ENCODE measurements at regions not wholly inside any gene's neighbourhood (a gene's known extent, or its start where the extent isn't known, plus 50 kb on each side); places are given as distances from the start of the nearest gene placed in this dataset.

DNA sequence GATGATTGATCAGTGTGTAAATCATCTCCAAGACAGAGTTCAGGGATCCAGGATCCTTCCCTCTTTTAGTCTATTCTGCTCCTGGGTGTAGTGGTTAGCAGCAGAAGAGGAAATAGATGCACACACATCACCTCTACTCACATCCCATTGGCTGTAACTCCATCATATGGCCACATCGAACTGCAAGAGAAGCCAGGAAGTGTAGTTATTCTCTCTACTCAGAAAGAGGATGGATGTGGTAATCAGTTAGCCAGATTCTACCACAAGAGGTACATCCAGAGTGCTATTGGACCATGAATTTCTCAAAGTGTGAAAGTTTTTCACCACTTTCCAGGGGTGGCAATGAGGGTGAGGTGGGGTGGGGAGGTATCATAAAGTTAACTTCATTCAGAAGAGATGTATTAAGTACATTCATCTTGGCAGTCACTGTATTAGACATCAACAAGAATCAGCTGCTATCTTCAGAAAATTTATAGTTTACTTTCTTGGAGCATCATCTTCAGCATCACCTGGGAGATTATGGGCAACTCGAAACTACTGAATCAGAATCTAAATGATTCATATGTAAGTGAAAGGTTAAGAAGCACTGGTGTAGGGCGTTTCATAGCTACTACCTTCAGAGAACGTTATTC, 60.6 kb upstream of the GAP43 start:
- no peak for DNase-seq (ENCODE audit: low spot score)
- no peak overlapping the region for H3K27ac ChIP-seq
- TF ChIP-seq, protein P1, sequence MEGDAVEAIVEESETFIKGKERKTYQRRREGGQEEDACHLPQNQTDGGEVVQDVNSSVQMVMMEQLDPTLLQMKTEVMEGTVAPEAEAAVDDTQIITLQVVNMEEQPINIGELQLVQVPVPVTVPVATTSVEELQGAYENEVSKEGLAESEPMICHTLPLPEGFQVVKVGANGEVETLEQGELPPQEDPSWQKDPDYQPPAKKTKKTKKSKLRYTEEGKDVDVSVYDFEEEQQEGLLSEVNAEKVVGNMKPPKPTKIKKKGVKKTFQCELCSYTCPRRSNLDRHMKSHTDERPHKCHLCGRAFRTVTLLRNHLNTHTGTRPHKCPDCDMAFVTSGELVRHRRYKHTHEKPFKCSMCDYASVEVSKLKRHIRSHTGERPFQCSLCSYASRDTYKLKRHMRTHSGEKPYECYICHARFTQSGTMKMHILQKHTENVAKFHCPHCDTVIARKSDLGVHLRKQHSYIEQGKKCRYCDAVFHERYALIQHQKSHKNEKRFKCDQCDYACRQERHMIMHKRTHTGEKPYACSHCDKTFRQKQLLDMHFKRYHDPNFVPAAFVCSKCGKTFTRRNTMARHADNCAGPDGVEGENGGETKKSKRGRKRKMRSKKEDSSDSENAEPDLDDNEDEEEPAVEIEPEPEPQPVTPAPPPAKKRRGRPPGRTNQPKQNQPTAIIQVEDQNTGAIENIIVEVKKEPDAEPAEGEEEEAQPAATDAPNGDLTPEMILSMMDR (conservative IDR thresholded peaks at IDR 0.05; ENCODE audit: low read depth), result no peak
- ChIA-PET CTCF (no interaction called here), POLR2A (ENCODE audit: low non-redundant PET) (no interaction called here)

DNA sequence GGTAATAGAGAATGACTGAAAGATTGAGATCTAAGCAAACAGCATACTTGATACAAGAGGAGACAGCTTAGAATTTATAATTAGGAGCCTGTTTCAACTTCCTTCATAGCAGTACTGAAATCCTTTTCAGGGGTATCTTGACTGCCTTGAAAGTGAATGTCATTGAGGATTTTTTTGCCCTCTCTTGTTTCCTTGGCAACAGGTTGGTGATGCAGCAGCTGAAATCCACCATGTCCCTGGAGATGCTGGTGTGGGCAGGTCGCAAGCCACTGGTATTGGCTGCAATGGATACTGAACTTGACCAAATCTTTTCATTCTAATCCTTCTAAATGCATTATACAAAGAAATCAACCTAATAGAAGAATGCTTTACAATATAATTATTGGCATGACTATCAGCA, 59.3 kb upstream of the GAP43 start:
- ChIA-PET POLR2A (ENCODE audit: low non-redundant PET) (no interaction called here), CTCF (no interaction called here)
- H3K27ac ChIP-seq, result no peak overlapping the region
- no peak for DNase-seq (ENCODE audit: low spot score)
- TF ChIP-seq, protein P1 (conservative IDR thresholded peaks at IDR 0.05; ENCODE audit: low read depth), result no peak

DNA sequence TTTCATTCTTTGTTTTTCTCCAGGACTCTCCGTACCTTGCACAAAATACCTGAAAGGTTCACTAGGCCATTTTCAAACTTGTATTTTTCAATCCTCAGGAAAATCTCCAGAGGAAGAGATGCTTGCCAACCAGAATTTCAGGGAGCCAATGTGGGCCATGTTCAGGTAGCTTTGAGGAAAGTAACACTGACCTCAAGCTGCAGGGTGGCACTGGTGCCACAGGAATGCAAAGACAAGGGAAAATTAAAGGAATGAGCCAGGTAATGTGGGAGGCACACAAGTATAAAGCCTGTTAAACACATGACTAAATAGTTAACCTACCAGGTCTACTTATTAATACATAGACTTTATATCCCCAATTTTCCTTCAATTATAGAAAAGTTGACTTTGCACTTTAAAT, 51.9 kb upstream of the GAP43 start:
- TF ChIP-seq, protein P1 (conservative IDR thresholded peaks at IDR 0.05; ENCODE audit: low read depth), result no peak
- no peak overlapping the region for H3K27ac ChIP-seq
- POLR2A ChIA-PET (ENCODE audit: low non-redundant PET), result no interaction called here
- no peak for DNase-seq (ENCODE audit: low spot score)
- CTCF ChIA-PET, result interaction anchor here (0.7 kb wide), 1 partner anchor 184 kb away, joined by 3 read pairs; no protein-coding TSS in a partner anchor

Data from RWPE1 (cell line).